ENCODE measurements at regions not wholly inside any gene's neighbourhood (a gene's known extent, or its start where the extent isn't known, plus 50 kb on each side); places are given as distances from the start of the nearest gene placed in this dataset.

- DNase-seq (ENCODE audit: low read depth in 1 of 2, low spot score in 1 of 2), result no peak
Observed at GRCh38 chr3:147937341-147937740, 528.2 kb downstream of the ZIC1 start.

GRCh38 chr3:147937891-147938290, 528.7 kb downstream of the ZIC1 start:
- H3K4me3 ChIP-seq (replicated peaks; ENCODE audit: insufficient read depth, low read length), result no peak overlapping the region
- H3K27ac ChIP-seq (replicated peaks), result no peak overlapping the region
- DNase-seq (ENCODE audit: low read depth in 1 of 2, low spot score in 1 of 2), result no peak
- H3K27me3 ChIP-seq (ENCODE audit: insufficient read depth, poor library complexity, severe bottlenecking), result no peaks in the 10 kb centered on the region
- no peak for TF ChIP-seq CTCF (IDR thresholded peaks at IDR 0.05; ENCODE audit: insufficient read depth, low read length)
- no peak for TF ChIP-seq POLR2AphosphoS5 (IDR thresholded peaks at IDR 0.05; ENCODE audit: low read depth)
- TF ChIP-seq GABPA (IDR thresholded peaks at IDR 0.05; ENCODE audit: low read depth), result no peak

More at GRCh38 chr3:147937341-147937740, 528.2 kb downstream of the ZIC1 start:
- no peaks in the 10 kb centered on the region for H3K27me3 ChIP-seq (ENCODE audit: insufficient read depth, poor library complexity, severe bottlenecking)
- H3K27ac ChIP-seq (replicated peaks), result no peak overlapping the region
- TF ChIP-seq POLR2AphosphoS5 (IDR thresholded peaks at IDR 0.05; ENCODE audit: low read depth) (no peak), GABPA (IDR thresholded peaks at IDR 0.05; ENCODE audit: low read depth) (no peak), REST (IDR thresholded peaks at IDR 0.05; ENCODE audit: insufficient replicate concordance, low read depth) (no peak), CTCF (IDR thresholded peaks at IDR 0.05; ENCODE audit: insufficient read depth, low read length) (no peak), SPI1 (IDR thresholded peaks at IDR 0.05; ENCODE audit: borderline replicate concordance, low read depth) (no peak)
- H3K4me3 ChIP-seq (replicated peaks; ENCODE audit: insufficient read depth, low read length), result no peak overlapping the region

GRCh38 chr3:147939425-147939824, 530.3 kb downstream of the ZIC1 start:
- no peak for TF ChIP-seq POLR2AphosphoS5 (IDR thresholded peaks at IDR 0.05; ENCODE audit: low read depth)
- TF ChIP-seq REST (IDR thresholded peaks at IDR 0.05; ENCODE audit: insufficient replicate concordance, low read depth), result no peak
- no peak for TF ChIP-seq SPI1 (IDR thresholded peaks at IDR 0.05; ENCODE audit: borderline replicate concordance, low read depth)
- no peak for TF ChIP-seq GABPA (IDR thresholded peaks at IDR 0.05; ENCODE audit: low read depth)
- no peak for TF ChIP-seq CTCF (IDR thresholded peaks at IDR 0.05; ENCODE audit: insufficient read depth, low read length)
- Histone ChIP-seq H3K27me3 (ENCODE audit: insufficient read depth, poor library complexity, severe bottlenecking) (no peaks in the 10 kb centered on the region), H3K4me3 (replicated peaks; ENCODE audit: insufficient read depth, low read length) (no peak overlapping the region), H3K27ac (replicated peaks) (no peak overlapping the region)
- DNase-seq (ENCODE audit: low read depth in 1 of 2, low spot score in 1 of 2), result no peak

GRCh38 chr3:147939839-147940238, 530.7 kb downstream of the ZIC1 start:
- DNase-seq (ENCODE audit: low read depth in 1 of 2, low spot score in 1 of 2), result no peak
- H3K27ac ChIP-seq (replicated peaks), result no peak overlapping the region
- no peaks in the 10 kb centered on the region for H3K27me3 ChIP-seq (ENCODE audit: insufficient read depth, poor library complexity, severe bottlenecking)
- TF ChIP-seq SPI1 (IDR thresholded peaks at IDR 0.05; ENCODE audit: borderline replicate concordance, low read depth), result no peak
- TF ChIP-seq CTCF (IDR thresholded peaks at IDR 0.05; ENCODE audit: insufficient read depth, low read length), result no peak
- no peak for TF ChIP-seq POLR2AphosphoS5 (IDR thresholded peaks at IDR 0.05; ENCODE audit: low read depth)
- no peak for TF ChIP-seq REST (IDR thresholded peaks at IDR 0.05; ENCODE audit: insufficient replicate concordance, low read depth)
- TF ChIP-seq GABPA (IDR thresholded peaks at IDR 0.05; ENCODE audit: low read depth), result no peak
- H3K4me3 ChIP-seq (replicated peaks; ENCODE audit: insufficient read depth, low read length), result no peak overlapping the region

Measured in HL-60 (cell line).